Mucosa of rectum (tissue), 2 donors: ENCODE measurements at regions not wholly inside any gene's neighbourhood (a gene's known extent, or its start where the extent isn't known, plus 50 kb on each side); places are given as distances from the start of the nearest gene placed in this dataset.
"Not testable (repeated sequence)": the region's sequence is repeated elsewhere in the genome, so short reads cannot be mapped to it uniquely, and the experiment has no call there.

Source experiments
- H3K27ac ChIP-seq, 2 donors: one replicate each; pipeline ENCODE4 v1.7.0; 2013; ENCODE audit warnings: inconsistent platforms in 2 of 2, low read depth in 2 of 2, low read length in 2 of 2
- H3K27me3 ChIP-seq, 2 donors: one replicate each; pipeline ENCODE4 v1.7.0; 2013; ENCODE audit warnings: low read length in 2 of 2; ENCODE audit not compliant: control insufficient read depth in 2 of 2, insufficient read depth in 2 of 2
- H3K36me3 ChIP-seq, 2 donors: one replicate each; pipeline ENCODE4 v1.7.0; 2013; ENCODE audit warnings: low read length in 2 of 2; ENCODE audit not compliant: control insufficient read depth in 2 of 2, insufficient read depth in 2 of 2
- H3K4me1 ChIP-seq, 2 donors: one replicate each; pipeline ENCODE4 v1.7.0; 2013; ENCODE audit warnings: low read length in 2 of 2, mild to moderate bottlenecking in 1 of 2; ENCODE audit not compliant: control insufficient read depth in 2 of 2, insufficient read depth in 2 of 2
- H3K4me3 ChIP-seq, 2 donors: one replicate each; pipeline ENCODE4 v1.7.0; 2013; ENCODE audit warnings: low read length in 2 of 2
- H3K9ac ChIP-seq, 2 donors: one replicate each; pipeline ENCODE4 v1.7.0; 2013; ENCODE audit warnings: low read length in 2 of 2, low read depth in 1 of 2, mild to moderate bottlenecking in 1 of 2
- H3K9me3 ChIP-seq, 2 donors: one replicate each; pipeline ENCODE4 v1.7.0; 2013; ENCODE audit warnings: low read length in 2 of 2; ENCODE audit not compliant: control insufficient read depth in 2 of 2
- donor health status: healthy.
- donor health status: Normal muscosa, but diverticular disease.

GRCh38 chr21:35195232-35195631 lies 146.1 kb upstream of the RUNX1 start:
- Histone ChIP-seq H3K9ac (no peak overlapping the region), H3K4me3 (no peak overlapping the region), H3K27me3 (no peaks in the 10 kb centered on the region), H3K4me1 (no peaks in the 10 kb centered on the region), H3K36me3 (no peaks in the 10 kb centered on the region), H3K9me3 (no peaks in the 10 kb centered on the region), H3K27ac (no peak overlapping the region)

GRCh38 chr21:35191754-35192153 lies 142.7 kb upstream of the RUNX1 start:
- H3K9ac ChIP-seq: no peak overlapping the region
- H3K27me3 ChIP-seq: no peaks in the 10 kb centered on the region
- no peak overlapping the region for H3K4me3 ChIP-seq
- no peak overlapping the region for H3K27ac ChIP-seq
- H3K9me3 ChIP-seq: no peaks in the 10 kb centered on the region
- H3K36me3 ChIP-seq: no peaks in the 10 kb centered on the region
- no peaks in the 10 kb centered on the region for H3K4me1 ChIP-seq

GRCh38 chr21:35191128-35191527 lies 142.0 kb upstream of the RUNX1 start:
- Histone ChIP-seq H3K9ac (no peak overlapping the region), H3K36me3 (no peaks in the 10 kb centered on the region), H3K4me1 (no peaks in the 10 kb centered on the region), H3K27ac (no peak overlapping the region), H3K4me3 (no peak overlapping the region), H3K9me3 (no peaks in the 10 kb centered on the region), H3K27me3 (no peaks in the 10 kb centered on the region)

DNA sequence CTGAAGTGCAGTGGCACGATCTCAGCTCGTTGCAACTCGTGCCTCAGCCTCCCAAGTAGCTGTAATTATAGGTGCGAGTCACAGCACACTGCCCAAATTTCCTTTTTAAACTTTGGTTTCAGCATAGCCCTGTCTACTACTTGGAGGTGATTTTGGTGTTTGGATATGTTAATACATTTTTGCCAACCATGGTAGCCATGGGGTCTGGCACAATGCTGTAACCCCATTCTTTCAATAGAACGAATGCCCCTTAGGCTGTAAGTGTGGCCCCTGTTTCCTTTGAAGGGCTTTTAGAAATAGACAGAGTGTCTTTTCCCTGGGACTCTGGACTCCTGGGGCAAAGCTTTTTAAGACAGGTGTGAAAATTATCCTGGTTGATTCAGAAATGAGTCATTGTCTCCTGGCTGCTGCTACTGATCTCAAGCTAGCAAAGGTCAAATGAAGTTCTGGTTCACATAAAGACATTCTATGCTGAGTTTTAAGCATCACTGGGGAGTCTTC lies 141.1 kb upstream of the RUNX1 start:
- H3K4me1 ChIP-seq: no peaks in the 10 kb centered on the region
- no peaks in the 10 kb centered on the region for H3K27me3 ChIP-seq
- no peak overlapping the region for H3K9ac ChIP-seq
- no peak overlapping the region for H3K27ac ChIP-seq
- H3K9me3 ChIP-seq: no peaks in the 10 kb centered on the region
- H3K36me3 ChIP-seq: no peaks in the 10 kb centered on the region
- no peak overlapping the region for H3K4me3 ChIP-seq

DNA sequence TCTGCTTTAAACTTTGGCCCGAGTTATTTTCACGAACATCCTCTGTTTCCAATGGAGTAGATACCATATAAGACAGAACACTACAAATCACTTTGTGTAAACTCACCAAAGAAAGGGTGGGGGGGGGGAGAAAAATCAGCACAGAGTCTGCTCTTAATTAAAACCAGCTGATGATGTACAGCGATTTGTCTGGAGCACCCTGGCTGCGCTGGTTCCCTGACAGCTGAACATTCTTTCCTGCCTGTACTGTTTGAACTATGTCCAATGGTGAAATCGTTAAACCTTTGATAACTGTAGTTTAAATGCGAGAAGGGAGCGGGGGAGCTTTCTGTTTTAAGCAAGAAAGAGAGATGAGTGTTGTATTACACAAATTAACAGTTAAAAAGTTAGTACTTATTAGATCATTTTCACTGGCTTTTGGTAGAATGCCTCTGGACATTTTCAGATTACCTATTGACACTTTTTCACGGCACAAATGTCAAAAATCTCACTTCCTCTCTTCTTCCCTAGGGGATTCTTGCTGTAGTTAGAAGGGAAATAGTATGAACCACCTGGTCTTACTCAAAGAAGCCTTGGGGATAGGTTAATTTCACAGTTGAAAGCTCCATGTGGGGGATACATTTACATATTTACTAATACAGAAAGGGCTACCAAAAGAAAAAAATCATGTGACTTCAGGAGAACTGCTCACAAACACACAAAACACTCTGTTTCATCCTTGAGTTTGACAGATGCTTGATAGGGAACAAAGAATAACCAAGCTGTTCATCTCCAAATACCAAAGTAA lies 140.2 kb upstream of the RUNX1 start:
- no peak overlapping the region for H3K27ac ChIP-seq
- H3K4me3 ChIP-seq: no peak overlapping the region
- no peak overlapping the region for H3K9ac ChIP-seq
- no peaks in the 10 kb centered on the region for H3K27me3 ChIP-seq
- H3K36me3 ChIP-seq: no peaks in the 10 kb centered on the region
- no peaks in the 10 kb centered on the region for H3K9me3 ChIP-seq
- H3K4me1 ChIP-seq: no peaks in the 10 kb centered on the region

- H3K9ac ChIP-seq, H3K4me3 ChIP-seq, H3K4me1 ChIP-seq, H3K27ac ChIP-seq, H3K36me3 ChIP-seq, H3K9me3 ChIP-seq, H3K27me3 ChIP-seq: not testable (repeated sequence)
Measured at GRCh38 chr21:35183389-35183788, 134.3 kb upstream of the RUNX1 start.

DNA sequence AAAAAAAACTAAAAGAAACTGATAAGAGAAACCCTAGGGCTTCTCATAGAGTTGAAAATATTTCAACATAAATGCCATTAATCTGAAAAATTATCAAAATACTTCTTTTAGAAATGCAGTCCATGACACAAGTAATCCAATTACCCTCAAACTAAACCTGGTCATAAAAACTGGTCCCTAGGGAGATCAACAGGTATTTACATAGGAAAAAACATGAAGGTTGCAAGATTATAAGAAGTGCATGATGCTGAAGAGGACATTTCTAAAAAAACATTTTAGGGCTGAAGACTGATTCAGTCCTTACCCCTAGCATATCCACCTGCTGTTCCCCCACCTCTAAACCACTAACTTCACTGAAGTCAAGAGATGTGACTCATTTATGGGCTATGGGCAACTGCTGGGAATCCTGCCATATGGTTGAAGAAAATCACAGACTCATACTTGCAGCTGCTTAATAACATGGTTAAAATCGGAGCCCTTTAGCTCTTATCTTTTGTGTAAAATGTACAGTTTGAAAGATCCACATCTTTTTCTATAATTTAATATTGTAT lies 131.0 kb upstream of the RUNX1 start:
- Histone ChIP-seq H3K27ac (no peak overlapping the region), H3K36me3 (no peaks in the 10 kb centered on the region), H3K9me3 (no peaks in the 10 kb centered on the region), H3K27me3 (peaks cover 0 to 2% of the 10 kb centered on the region in 2 donors), H3K4me3 (no peak overlapping the region), H3K9ac (no peak overlapping the region), H3K4me1 (no peaks in the 10 kb centered on the region)

DNA sequence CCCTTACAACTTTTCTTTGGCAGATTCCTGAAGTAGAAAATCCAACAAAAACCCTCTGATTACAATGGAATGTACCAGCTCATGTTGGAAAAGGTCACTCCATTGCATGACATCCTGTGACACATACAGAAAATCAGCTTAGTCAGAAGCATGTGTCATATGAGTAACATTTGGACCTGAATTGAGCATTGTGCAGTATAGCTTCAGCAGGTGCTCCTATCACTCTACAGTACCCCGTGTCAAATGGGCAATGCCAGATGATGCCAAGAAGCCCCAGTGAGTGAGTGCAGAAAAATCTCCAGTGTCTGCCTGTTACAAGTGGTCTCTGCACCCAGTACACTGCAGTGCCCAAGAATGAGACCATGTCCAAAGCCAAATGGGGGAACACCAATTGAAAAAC lies 129.7 kb upstream of the RUNX1 start:
- no peaks in the 10 kb centered on the region for H3K4me1 ChIP-seq
- H3K36me3 ChIP-seq: no peaks in the 10 kb centered on the region
- H3K27me3 ChIP-seq: peaks cover 0 to 2% of the 10 kb centered on the region in 2 donors
- H3K9me3 ChIP-seq: no peaks in the 10 kb centered on the region
- no peak overlapping the region for H3K27ac ChIP-seq
- no peak overlapping the region for H3K9ac ChIP-seq
- H3K4me3 ChIP-seq: no peak overlapping the region

DNA sequence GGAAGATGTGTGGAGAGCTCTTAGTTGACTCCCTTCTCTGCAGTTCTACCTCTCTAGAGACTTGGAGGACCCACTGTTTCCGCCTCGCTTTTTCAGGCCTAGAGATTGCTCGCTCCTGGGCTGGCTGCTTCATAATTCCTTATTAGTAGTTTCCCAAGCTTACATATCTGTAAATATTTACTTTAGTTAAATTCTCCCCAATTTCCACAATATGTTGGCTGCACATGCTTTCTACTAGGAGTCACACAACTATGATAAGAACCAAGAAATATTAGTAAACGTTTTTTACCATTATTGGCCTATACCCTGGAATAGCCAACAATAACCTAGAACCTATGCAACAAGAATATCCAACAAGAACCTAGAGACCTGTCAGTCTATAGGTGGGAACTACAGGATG lies 129.0 kb upstream of the RUNX1 start:
- H3K9me3 ChIP-seq: no peaks in the 10 kb centered on the region
- H3K27ac ChIP-seq: no peak overlapping the region

GRCh38 chr21:35172231-35172630 lies 123.1 kb upstream of the RUNX1 start:
- H3K4me1 ChIP-seq: no peaks in the 10 kb centered on the region
- no peak overlapping the region for H3K27ac ChIP-seq
- H3K27me3 ChIP-seq: no peaks in the 10 kb centered on the region
- no peak overlapping the region for H3K4me3 ChIP-seq
- H3K9ac ChIP-seq: no peak overlapping the region
- H3K36me3 ChIP-seq: no peaks in the 10 kb centered on the region
- no peaks in the 10 kb centered on the region for H3K9me3 ChIP-seq

More for the DNA sequence above, 129.0 kb upstream of the RUNX1 start:
- H3K4me1 ChIP-seq: no peaks in the 10 kb centered on the region
- no peak overlapping the region for H3K4me3 ChIP-seq
- H3K36me3 ChIP-seq: no peaks in the 10 kb centered on the region
- no peak overlapping the region for H3K9ac ChIP-seq
- H3K27me3 ChIP-seq: peaks cover 0 to 2% of the 10 kb centered on the region in 2 donors
